OCI-LY3 (cell line): ENCODE measurements at regions not wholly inside any gene's neighbourhood (a gene's known extent, or its start where the extent isn't known, plus 50 kb on each side); places are given as distances from the start of the nearest gene placed in this dataset.

ENCODE experiments used
- H2AFZ ChIP-seq: fragments of 200-600, 300-600 bp; shearing (Covaris generic); 2 replicates; pipeline ENCODE4 v1.6.0; 2014; ENCODE audit warnings: antibody characterized with exemption, low read depth, low read length
- H3K27ac ChIP-seq: fragments of 200-600, 300-600 bp; sonication (generic); 2 replicates; pipeline ENCODE4 v1.5.1; 2014; ENCODE audit warnings: mild to moderate bottlenecking, low read length, moderate library complexity, mixed read lengths
- H3K27me3 ChIP-seq: fragments of 200-600, 300-600 bp; sonication (generic); 2 replicates; pipeline ENCODE4 v1.6.1; 2014; ENCODE audit warnings: low read depth, low read length, mixed read lengths
- H3K36me3 ChIP-seq: fragments of 200-600, 300-600 bp; sonication (generic); replicated peaks from 2 replicates; pipeline ENCODE3; 2014; ENCODE audit warnings: low read depth, low read length, mixed read lengths
- H3K4me1 ChIP-seq: fragments of 300-600, 200-600 bp; sonication (generic); 2 replicates; pipeline ENCODE4 v1.6.1; 2014; ENCODE audit warnings: low read length, mixed read lengths
- H3K4me2 ChIP-seq: fragments of 200-600, 300-600 bp; sonication (generic); 2 replicates; pipeline ENCODE4 v1.6.1; 2014; ENCODE audit warnings: low read length, mixed read lengths
- H3K4me3 ChIP-seq: fragments of 300-600, 200-600 bp; sonication (generic); 2 replicates; pipeline ENCODE4 v1.5.1; 2014; ENCODE audit warnings: antibody characterized with exemption, mild to moderate bottlenecking, low read length, moderate library complexity
- H3K79me2 ChIP-seq: fragments of 300-600, 200-600 bp; shearing (Covaris generic); 2 replicates; pipeline ENCODE4 v1.6.1; 2014; ENCODE audit warnings: mild to moderate bottlenecking, low read length, mixed read lengths
- H3K9ac ChIP-seq: fragments of 300-600, 200-600 bp; shearing (Covaris generic); 2 replicates; pipeline ENCODE4 v1.6.0; 2014; ENCODE audit warnings: mild to moderate bottlenecking, low read length, moderate library complexity
- H3K9me3 ChIP-seq: fragments of 200-600, 300-600 bp; shearing (Covaris generic); 2 replicates; pipeline ENCODE4 v1.6.1; 2014; ENCODE audit warnings: low read length, mixed read lengths; ENCODE audit not compliant: insufficient read depth
- H4K20me1 ChIP-seq: fragments of 200-600, 300-600 bp; sonication (generic); 2 replicates; pipeline ENCODE4 v1.6.1; 2016; ENCODE audit warnings: low read length, mixed read lengths; ENCODE audit not compliant: insufficient read depth
- EZH2phosphoT487 ChIP-seq: fragments of 200-600 bp; shearing (Covaris generic); IDR thresholded peaks from 2 replicates; pipeline ENCODE4 v1.6.1; 2018; ENCODE audit warnings: antibody characterized with exemption, mixed run types, low read depth
- TF ChIP-seq, protein P1 (sequence below): fragments of 200-600, 300-600 bp; sonication (generic); IDR thresholded peaks from 2 replicates; pipeline ENCODE4 v1.5.1; 2014; ENCODE audit warnings: antibody characterized with exemption, low read length, low read depth

DNA sequence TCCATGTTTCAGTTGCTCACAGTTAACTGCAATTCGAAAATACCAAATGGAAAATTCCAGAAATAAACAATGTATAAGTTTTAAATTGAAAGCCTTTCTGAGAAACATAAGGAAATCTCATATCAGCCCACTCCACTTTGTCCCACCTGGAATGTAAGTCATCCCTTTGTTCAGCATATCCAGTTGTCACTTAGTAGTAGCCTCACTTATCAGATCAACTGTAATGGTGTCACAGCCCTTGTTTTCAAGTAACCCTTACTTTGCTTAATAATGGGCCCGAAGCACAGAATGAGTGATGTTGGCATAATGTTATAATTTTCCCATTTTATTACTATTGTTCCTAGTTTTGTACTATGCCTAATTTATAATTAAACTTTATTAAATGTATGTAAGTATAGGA lies 646.8 kb downstream of the C12orf50 start:
- H4K20me1 ChIP-seq = no peaks in the 10 kb centered on the region
- TF ChIP-seq, protein P1, sequence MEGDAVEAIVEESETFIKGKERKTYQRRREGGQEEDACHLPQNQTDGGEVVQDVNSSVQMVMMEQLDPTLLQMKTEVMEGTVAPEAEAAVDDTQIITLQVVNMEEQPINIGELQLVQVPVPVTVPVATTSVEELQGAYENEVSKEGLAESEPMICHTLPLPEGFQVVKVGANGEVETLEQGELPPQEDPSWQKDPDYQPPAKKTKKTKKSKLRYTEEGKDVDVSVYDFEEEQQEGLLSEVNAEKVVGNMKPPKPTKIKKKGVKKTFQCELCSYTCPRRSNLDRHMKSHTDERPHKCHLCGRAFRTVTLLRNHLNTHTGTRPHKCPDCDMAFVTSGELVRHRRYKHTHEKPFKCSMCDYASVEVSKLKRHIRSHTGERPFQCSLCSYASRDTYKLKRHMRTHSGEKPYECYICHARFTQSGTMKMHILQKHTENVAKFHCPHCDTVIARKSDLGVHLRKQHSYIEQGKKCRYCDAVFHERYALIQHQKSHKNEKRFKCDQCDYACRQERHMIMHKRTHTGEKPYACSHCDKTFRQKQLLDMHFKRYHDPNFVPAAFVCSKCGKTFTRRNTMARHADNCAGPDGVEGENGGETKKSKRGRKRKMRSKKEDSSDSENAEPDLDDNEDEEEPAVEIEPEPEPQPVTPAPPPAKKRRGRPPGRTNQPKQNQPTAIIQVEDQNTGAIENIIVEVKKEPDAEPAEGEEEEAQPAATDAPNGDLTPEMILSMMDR = no peak
- TF ChIP-seq EZH2phosphoT487 = no peak
- no peak overlapping the region for H3K27ac ChIP-seq
- no peaks in the 10 kb centered on the region for H3K9me3 ChIP-seq
- H2AFZ ChIP-seq = no peak overlapping the region
- H3K36me3 ChIP-seq = no peaks in the 10 kb centered on the region
- H3K4me2 ChIP-seq = no peak overlapping the region
- H3K79me2 ChIP-seq = no peaks in the 10 kb centered on the region
- H3K9ac ChIP-seq = no peak overlapping the region
- no peak overlapping the region for H3K4me3 ChIP-seq
- H3K27me3 ChIP-seq = no peaks in the 10 kb centered on the region
- peaks cover 29% of the 10 kb centered on the region for H3K4me1 ChIP-seq

DNA sequence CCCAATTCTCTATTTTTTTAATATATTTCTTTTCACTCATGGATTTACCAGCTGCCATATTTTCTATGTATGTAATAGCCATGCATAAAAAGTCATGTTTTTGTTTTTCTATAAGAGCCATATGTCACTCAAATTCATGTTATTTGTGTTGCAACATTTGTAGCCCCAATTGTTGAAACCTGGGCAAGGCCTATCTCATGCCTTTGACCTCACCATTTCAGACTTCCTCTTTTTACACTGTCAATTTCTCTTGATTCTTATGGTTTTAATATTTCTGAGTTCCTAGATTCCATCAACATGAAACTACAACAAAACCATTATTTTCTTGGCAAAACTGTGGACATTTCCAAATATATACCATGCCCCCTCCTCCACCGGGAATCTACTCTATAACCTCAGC lies 647.5 kb downstream of the C12orf50 start:
- no peaks in the 10 kb centered on the region for H3K27me3 ChIP-seq
- TF ChIP-seq EZH2phosphoT487 = no peak
- TF ChIP-seq, protein P1 = no peak
- no peaks in the 10 kb centered on the region for H3K36me3 ChIP-seq
- H3K9me3 ChIP-seq = no peaks in the 10 kb centered on the region
- peaks cover 26% of the 10 kb centered on the region for H3K4me1 ChIP-seq
- H3K4me2 ChIP-seq = no peak overlapping the region
- H2AFZ ChIP-seq = no peak overlapping the region
- H3K27ac ChIP-seq = no peak overlapping the region
- no peak overlapping the region for H3K4me3 ChIP-seq
- H3K9ac ChIP-seq = no peak overlapping the region
- no peaks in the 10 kb centered on the region for H3K79me2 ChIP-seq
- no peaks in the 10 kb centered on the region for H4K20me1 ChIP-seq

DNA sequence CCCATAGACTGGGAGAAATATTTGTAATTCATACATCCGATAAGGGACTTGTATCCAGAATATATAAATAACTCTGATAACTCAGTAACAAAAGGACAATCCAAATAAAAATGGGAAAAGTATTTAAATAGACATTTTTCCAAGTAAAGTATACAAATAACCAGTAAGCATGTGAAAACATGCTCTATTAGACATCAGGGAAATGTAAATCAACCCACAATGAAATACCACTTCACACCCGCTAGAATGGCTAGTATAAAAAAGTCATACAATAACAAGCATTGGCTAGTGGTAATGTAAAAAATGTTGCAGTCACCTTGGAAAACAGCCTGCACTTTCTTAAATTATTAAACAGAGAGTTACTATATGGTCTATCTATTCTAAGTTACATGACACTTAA lies 650.7 kb downstream of the C12orf50 start:
- Histone ChIP-seq H3K79me2 (no peaks in the 10 kb centered on the region), H3K4me3 (no peak overlapping the region), H3K9me3 (peaks cover 7% of the 10 kb centered on the region), H3K27me3 (no peaks in the 10 kb centered on the region), H3K36me3 (no peaks in the 10 kb centered on the region), H4K20me1 (no peaks in the 10 kb centered on the region), H2AFZ (no peak overlapping the region), H3K4me2 (no peak overlapping the region), H3K9ac (no peak overlapping the region), H3K4me1 (peaks cover 10% of the 10 kb centered on the region), H3K27ac (no peak overlapping the region)
- TF ChIP-seq, protein P1 = no peak
- TF ChIP-seq EZH2phosphoT487 = no peak

DNA sequence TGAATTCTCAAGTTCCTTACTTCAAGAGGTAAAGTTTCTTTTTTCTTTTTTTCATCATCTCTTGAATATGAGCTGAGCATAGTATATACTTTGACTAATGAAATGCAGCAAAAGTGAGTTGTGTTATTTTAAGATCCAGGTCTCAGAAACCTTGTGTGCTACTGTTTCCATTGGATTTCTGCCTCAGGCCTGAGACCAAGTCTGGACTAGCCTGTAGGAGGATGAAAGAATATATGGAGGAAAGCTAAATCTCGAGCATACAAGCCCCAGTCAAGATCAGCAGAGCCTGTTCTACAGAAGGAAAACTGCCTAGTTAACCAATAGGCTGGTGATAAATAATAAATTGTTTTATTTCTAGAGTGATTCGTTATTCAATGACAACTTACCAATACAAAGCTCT lies 652.5 kb downstream of the C12orf50 start:
- no peak overlapping the region for H2AFZ ChIP-seq
- H3K4me3 ChIP-seq = no peak overlapping the region
- H4K20me1 ChIP-seq = no peaks in the 10 kb centered on the region
- no peak overlapping the region for H3K4me2 ChIP-seq
- H3K27ac ChIP-seq = no peak overlapping the region
- no peaks in the 10 kb centered on the region for H3K79me2 ChIP-seq
- H3K4me1 ChIP-seq = peaks cover 5% of the 10 kb centered on the region
- H3K36me3 ChIP-seq = no peaks in the 10 kb centered on the region
- H3K9ac ChIP-seq = no peak overlapping the region
- no peaks in the 10 kb centered on the region for H3K27me3 ChIP-seq
- TF ChIP-seq, protein P1 = no peak
- no peak for TF ChIP-seq EZH2phosphoT487
- H3K9me3 ChIP-seq = peaks cover 7% of the 10 kb centered on the region
